GM18505 (cell line): ENCODE measurements at regions not wholly inside any gene's neighbourhood (a gene's known extent, or its start where the extent isn't known, plus 50 kb on each side); places are given as distances from the start of the nearest gene placed in this dataset.

Experiments used
- ATAC-seq: cut with Tn5 transposase; IDR thresholded peaks from one replicate; pipeline ENCODE4 v1.9.1; 2021; ENCODE audit not compliant: unreplicated experiment
- POLR2A ChIP-seq: IDR thresholded peaks from 4 replicates; pipeline ENCODE4 v1.6.1; 2011; ENCODE audit warnings: borderline replicate concordance; ENCODE audit not compliant: insufficient read depth, insufficient read length; ENCODE audit errors: extremely low read depth

- ATAC-seq: no peak
- no peak for TF ChIP-seq POLR2A
Measured at GRCh38 chr3:181570472-181570871, 141.3 kb upstream of the SOX2 start.

GRCh38 chr3:181569356-181569940 is 142.3 kb upstream of the SOX2 start:
- no peak for TF ChIP-seq POLR2A
- no peak for ATAC-seq

GRCh38 chr3:181568693-181569092 is 143.0 kb upstream of the SOX2 start:
- no peak for ATAC-seq
- TF ChIP-seq POLR2A: no peak

- ATAC-seq: no peak
Measured at GRCh38 chr3:181568248-181568647, 143.5 kb upstream of the SOX2 start.

GRCh38 chr3:181567311-181568075 is 144.2 kb upstream of the SOX2 start:
- TF ChIP-seq POLR2A: no peak
- no peak for ATAC-seq

More at GRCh38 chr3:181568248-181568647, 143.5 kb upstream of the SOX2 start:
- no peak for TF ChIP-seq POLR2A

- ATAC-seq: no peak
- TF ChIP-seq POLR2A: no peak
Measured at GRCh38 chr3:181565416-181565815, 146.3 kb upstream of the SOX2 start.

GRCh38 chr3:181564222-181564621 is 147.5 kb upstream of the SOX2 start:
- ATAC-seq: no peak
- no peak for TF ChIP-seq POLR2A

GRCh38 chr3:181561139-181562031 is 150.3 kb upstream of the SOX2 start:
- no peak for TF ChIP-seq POLR2A
- ATAC-seq: no peak

GRCh38 chr3:181558870-181559269 is 152.9 kb upstream of the SOX2 start:
- TF ChIP-seq POLR2A: no peak
- no peak for ATAC-seq

- no peak for TF ChIP-seq POLR2A
Measured at GRCh38 chr3:181555681-181556080, 156.0 kb upstream of the SOX2 start.

GRCh38 chr3:181554233-181554765 is 157.4 kb upstream of the SOX2 start:
- no peak for TF ChIP-seq POLR2A
- ATAC-seq: no peak

More at GRCh38 chr3:181555681-181556080, 156.0 kb upstream of the SOX2 start:
- no peak for ATAC-seq

- no peak for ATAC-seq
- no peak for TF ChIP-seq POLR2A
Measured at GRCh38 chr3:181549266-181549665, 162.5 kb upstream of the SOX2 start.

- TF ChIP-seq POLR2A: no peak
- no peak for ATAC-seq
Measured at GRCh38 chr3:181541414-181541813, 170.3 kb upstream of the SOX2 start.

GRCh38 chr3:181534781-181535221 is 176.9 kb upstream of the SOX2 start:
- no peak for ATAC-seq
- TF ChIP-seq POLR2A: no peak

- TF ChIP-seq POLR2A: no peak
- ATAC-seq: no peak
Measured at GRCh38 chr3:181533811-181534210, 177.9 kb upstream of the SOX2 start.
